Naive thymus-derived CD4-positive, alpha-beta T cell (primary cell): ENCODE measurements at regions not wholly inside any gene's neighbourhood (a gene's known extent, or its start where the extent isn't known, plus 50 kb on each side); places are given as distances from the start of the nearest gene placed in this dataset.

Source experiments
- ATAC-seq: fragments of 150-1000 bp; cut with Tn5 transposase; 2 replicates; pipeline ENCODE4 v1.10.0; 2021; ENCODE audit warnings: mild to moderate bottlenecking, moderate library complexity
- CTCF ChIA-PET: fragments of 350-600 bp; sonication (Branson Sonifier 250); formaldehyde crosslinking; loops from one replicate; lab custom pipeline; 2021; ENCODE audit warnings: antibody characterized with exemption; lab: Charles Lee
- POLR2A ChIA-PET: fragments of 350-600 bp; sonication (Branson Sonifier 250); formaldehyde crosslinking; loops from one replicate; lab custom pipeline; 2021; ENCODE audit warnings: antibody characterized with exemption, inconsistent platforms; lab: Charles Lee
- DNase-seq, 9 donors: peaks; one replicate each; pipeline versions ENCODE4 v3.0.0 to v3.0.0-alpha.2; 2020 to 2022; ENCODE audit warnings: mixed read lengths in 1 of 9
- H3K27ac ChIP-seq: one replicate; pipeline ENCODE4 v1.7.0; 2013; ENCODE audit warnings: mild to moderate bottlenecking, low read depth, low read length, moderate library complexity
- H3K27me3 ChIP-seq, 2 donors: one replicate each; pipeline ENCODE4 v1.7.0; 2013; ENCODE audit warnings: low read length in 2 of 2, mild to moderate bottlenecking in 2 of 2, moderate library complexity in 2 of 2; ENCODE audit not compliant: control insufficient read depth in 2 of 2, insufficient read depth in 2 of 2
- H3K36me3 ChIP-seq, 3 experiments: 1 replicate in 2 of 3; 2 replicates in 1 of 3; pipeline ENCODE4 v1.7.0; 2013; ENCODE audit warnings: low read length in 3 of 3, mild to moderate bottlenecking in 3 of 3, moderate library complexity in 1 of 3; ENCODE audit not compliant: insufficient read depth in 3 of 3, control insufficient read depth in 2 of 3
- H3K4me1 ChIP-seq, 2 donors: one replicate each; pipeline ENCODE4 v1.7.0; 2013; ENCODE audit warnings: low read length in 2 of 2, mild to moderate bottlenecking in 2 of 2, moderate library complexity in 1 of 2; ENCODE audit not compliant: control insufficient read depth in 2 of 2, insufficient read depth in 2 of 2
- H3K4me3 ChIP-seq: 2 replicates; pipeline ENCODE4 v1.7.0; 2013; ENCODE audit warnings: mild to moderate bottlenecking, low read length
- H3K9me3 ChIP-seq, 3 experiments: 1 replicate in 2 of 3; 2 replicates in 1 of 3; pipeline ENCODE4 v1.7.0; 2013; ENCODE audit warnings: low read length in 3 of 3; ENCODE audit not compliant: control insufficient read depth in 2 of 3
- H3K27ac Mint-ChIP-seq, 9 donors: one replicate each; pipeline ENCODE4 v1.8.0; 2020 to 2022; ENCODE audit warnings: mixed read lengths in 9 of 9, mild to moderate bottlenecking in 8 of 9, moderate library complexity in 5 of 9, inconsistent platforms in 2 of 9
- H3K27me3 Mint-ChIP-seq, 5 donors: one replicate each; pipeline ENCODE4 v1.8.0; 2021 to 2022; ENCODE audit warnings: mixed read lengths in 5 of 5, mild to moderate bottlenecking in 1 of 5
- H3K36me3 Mint-ChIP-seq, 5 donors: one replicate each; pipeline ENCODE4 v1.8.0; 2020 to 2022; ENCODE audit warnings: mixed read lengths in 5 of 5, mild to moderate bottlenecking in 3 of 5, inconsistent platforms in 1 of 5
- H3K4me1 Mint-ChIP-seq, 7 donors: one replicate each; pipeline ENCODE4 v1.8.0; 2020 to 2022; ENCODE audit warnings: mixed read lengths in 7 of 7, mild to moderate bottlenecking in 3 of 7, inconsistent platforms in 1 of 7
- H3K4me3 Mint-ChIP-seq, 10 donors: one replicate each; pipeline ENCODE4 v1.8.0; 2020 to 2022; ENCODE audit warnings: mild to moderate bottlenecking in 10 of 10, mixed read lengths in 10 of 10, moderate library complexity in 6 of 10, inconsistent platforms in 2 of 10
- H3K9me3 Mint-ChIP-seq, 11 donors: one replicate each; pipeline ENCODE4 v1.8.0; 2020 to 2022; ENCODE audit warnings: mixed read lengths in 11 of 11, mild to moderate bottlenecking in 4 of 11, inconsistent platforms in 1 of 11, moderate library complexity in 1 of 11
- intact Hi-C, 2 donors: fragments of 100-400 bp; cut with micrococcal nuclease; formaldehyde crosslinking; loops; one replicate each; pipeline ENCODE4 v1.15.1; 2023

- no peak overlapping the region for H3K27ac ChIP-seq
- no peaks in the 10 kb centered on the region for H3K27me3 ChIP-seq
- ATAC-seq (no peak), DNase-seq (no peak)
- H3K9me3 ChIP-seq = no peaks in the 10 kb centered on the region
- no peak overlapping the region for H3K4me3 ChIP-seq
- no peaks in the 10 kb centered on the region for H3K4me1 ChIP-seq
- Mint-ChIP-seq H3K27me3 (no peaks in the 10 kb centered on the region), H3K36me3 (no peaks in the 10 kb centered on the region), H3K27ac (no peak overlapping the region), H3K4me1 (no peaks in the 10 kb centered on the region), H3K9me3 (peaks cover 0 to 5% (median 0%) of the 10 kb centered on the region in 11 donors), H3K4me3 (no peak overlapping the region)
- no peaks in the 10 kb centered on the region for H3K36me3 ChIP-seq
- POLR2A ChIA-PET = no interaction called here
- CTCF ChIA-PET = no interaction called here
- intact Hi-C loops = no loop called here
Measured at GRCh38 chr2:164015328-164016123, 279.7 kb upstream of the FIGN start.

- Mint-ChIP-seq H3K4me3 (no peak overlapping the region), H3K4me1 (no peaks in the 10 kb centered on the region), H3K9me3 (peaks cover 0 to 5% (median 0%) of the 10 kb centered on the region in 11 donors)
Measured at GRCh38 chr2:164014791-164015190, 279.0 kb upstream of the FIGN start.

GRCh38 chr2:164014068-164014731 is 278.4 kb upstream of the FIGN start:
- H3K36me3 ChIP-seq = no peaks in the 10 kb centered on the region
- no peaks in the 10 kb centered on the region for H3K9me3 ChIP-seq
- ATAC-seq (no peak), DNase-seq (no peak)
- H3K9me3 Mint-ChIP-seq = peaks cover 0 to 5% (median 0%) of the 10 kb centered on the region in 11 donors
- no peak overlapping the region for H3K4me3 ChIP-seq
- H3K27ac ChIP-seq = no peak overlapping the region
- H3K27me3 Mint-ChIP-seq = no peaks in the 10 kb centered on the region
- H3K27me3 ChIP-seq = no peaks in the 10 kb centered on the region
- CTCF ChIA-PET = no interaction called here
- intact Hi-C loops = no loop called here
- no peak overlapping the region for H3K4me3 Mint-ChIP-seq
- POLR2A ChIA-PET = no interaction called here
- H3K4me1 Mint-ChIP-seq = no peaks in the 10 kb centered on the region
- no peak overlapping the region for H3K27ac Mint-ChIP-seq
- H3K36me3 Mint-ChIP-seq = no peaks in the 10 kb centered on the region
- H3K4me1 ChIP-seq = no peaks in the 10 kb centered on the region

More at GRCh38 chr2:164014791-164015190, 279.0 kb upstream of the FIGN start:
- POLR2A ChIA-PET = no interaction called here
- H3K36me3 Mint-ChIP-seq = no peaks in the 10 kb centered on the region
- ATAC-seq (no peak), DNase-seq (no peak)
- intact Hi-C loops = no loop called here
- no peaks in the 10 kb centered on the region for H3K27me3 Mint-ChIP-seq
- H3K27ac ChIP-seq = no peak overlapping the region
- H3K36me3 ChIP-seq = no peaks in the 10 kb centered on the region
- H3K9me3 ChIP-seq = no peaks in the 10 kb centered on the region
- H3K27ac Mint-ChIP-seq = no peak overlapping the region
- H3K4me1 ChIP-seq = no peaks in the 10 kb centered on the region
- CTCF ChIA-PET = no interaction called here
- H3K27me3 ChIP-seq = no peaks in the 10 kb centered on the region
- no peak overlapping the region for H3K4me3 ChIP-seq

- Mint-ChIP-seq H3K4me3 (no peak overlapping the region), H3K27ac (no peak overlapping the region), H3K36me3 (no peaks in the 10 kb centered on the region), H3K4me1 (no peaks in the 10 kb centered on the region), H3K27me3 (no peaks in the 10 kb centered on the region), H3K9me3 (peaks cover 0 to 5% (median 0%) of the 10 kb centered on the region in 11 donors)
- H3K4me1 ChIP-seq = no peaks in the 10 kb centered on the region
- no peaks in the 10 kb centered on the region for H3K9me3 ChIP-seq
- no peak overlapping the region for H3K4me3 ChIP-seq
- ChIA-PET POLR2A (no interaction called here), CTCF (no interaction called here)
- DNase-seq (no peak), ATAC-seq (no peak)
- no peaks in the 10 kb centered on the region for H3K27me3 ChIP-seq
- H3K36me3 ChIP-seq = no peaks in the 10 kb centered on the region
- no peak overlapping the region for H3K27ac ChIP-seq
- intact Hi-C loops = no loop called here
Measured at GRCh38 chr2:164012581-164012980, 276.8 kb upstream of the FIGN start.

DNA sequence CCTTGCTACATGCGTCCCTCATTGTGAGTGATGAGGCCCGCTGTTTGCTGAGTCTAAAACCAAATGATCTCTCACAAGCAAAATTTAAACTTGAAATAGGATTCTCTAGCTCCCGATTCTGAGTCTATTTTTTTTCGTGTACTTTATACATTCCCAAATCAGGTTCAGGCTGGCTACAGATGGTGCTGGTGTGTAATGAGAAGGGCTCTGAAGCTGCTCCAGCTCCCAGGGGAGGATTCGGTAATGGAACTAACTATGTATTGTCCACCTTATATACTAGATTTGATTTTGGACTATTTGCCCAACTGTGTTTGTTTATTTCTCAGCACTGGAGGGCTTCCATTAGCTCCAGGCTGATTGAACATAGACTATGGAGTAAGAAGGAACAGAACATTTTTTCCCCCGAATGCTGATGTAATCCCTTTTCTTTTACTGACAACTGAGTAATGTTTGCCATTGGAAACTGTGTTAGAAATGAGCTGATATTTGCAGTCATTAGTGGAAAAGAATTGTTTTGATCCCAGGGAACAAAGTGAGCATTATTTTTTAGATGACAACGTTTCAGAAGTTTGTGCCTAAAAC is 274.0 kb upstream of the FIGN start:
- no peaks in the 10 kb centered on the region for H3K27me3 ChIP-seq
- H3K4me1 ChIP-seq = no peaks in the 10 kb centered on the region
- H3K27me3 Mint-ChIP-seq = no peaks in the 10 kb centered on the region
- H3K9me3 ChIP-seq = no peaks in the 10 kb centered on the region
- intact Hi-C loops = no loop called here
- no peak overlapping the region for H3K4me3 ChIP-seq
- no peak overlapping the region for H3K27ac ChIP-seq
- H3K4me3 Mint-ChIP-seq = no peak overlapping the region
- no peaks in the 10 kb centered on the region for H3K36me3 ChIP-seq
- H3K27ac Mint-ChIP-seq = no peak overlapping the region
- H3K9me3 Mint-ChIP-seq = peaks cover 0 to 11% (median 0%) of the 10 kb centered on the region in 11 donors
- CTCF ChIA-PET = no interaction called here
- H3K4me1 Mint-ChIP-seq = no peaks in the 10 kb centered on the region
- POLR2A ChIA-PET = no interaction called here
- ATAC-seq (no peak), DNase-seq (no peak)
- H3K36me3 Mint-ChIP-seq = no peaks in the 10 kb centered on the region

DNA sequence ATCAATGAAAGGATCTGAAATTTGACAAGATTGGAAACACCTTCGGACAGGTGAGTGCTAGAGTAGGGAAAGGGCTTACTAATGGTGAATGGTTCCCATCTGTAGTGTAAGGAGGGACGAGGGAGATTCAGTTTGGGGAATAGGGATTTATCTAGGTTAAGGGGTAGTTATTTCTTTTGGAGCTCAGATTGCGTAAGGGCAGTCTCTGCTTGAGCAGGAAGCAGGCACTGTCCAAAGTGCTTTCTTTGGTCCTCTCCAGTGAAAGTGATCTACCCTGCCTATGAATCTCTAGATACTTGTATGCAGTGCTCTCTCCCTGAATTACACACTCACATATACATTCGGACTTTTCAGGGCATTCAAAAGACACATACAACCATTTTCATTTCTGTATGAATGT is 272.9 kb upstream of the FIGN start:
- ChIA-PET CTCF (no interaction called here), POLR2A (no interaction called here)
- H3K4me1 Mint-ChIP-seq = no peaks in the 10 kb centered on the region
- H3K9me3 ChIP-seq = no peaks in the 10 kb centered on the region
- H3K36me3 ChIP-seq = no peaks in the 10 kb centered on the region
- no peak for DNase-seq
- H3K27ac ChIP-seq = no peak overlapping the region
- H3K9me3 Mint-ChIP-seq = peaks cover 0 to 15% (median 0%) of the 10 kb centered on the region in 11 donors
- no peak overlapping the region for H3K4me3 ChIP-seq
- H3K4me1 ChIP-seq = no peaks in the 10 kb centered on the region
- no peak for ATAC-seq
- intact Hi-C loops = no loop called here
- H3K27me3 ChIP-seq = no peaks in the 10 kb centered on the region
- H3K4me3 Mint-ChIP-seq = no peak overlapping the region
- no peaks in the 10 kb centered on the region for H3K27me3 Mint-ChIP-seq
- H3K27ac Mint-ChIP-seq = no peak overlapping the region
- H3K36me3 Mint-ChIP-seq = no peaks in the 10 kb centered on the region
